T-cell (primary cell): ENCODE measurements at regions not wholly inside any gene's neighbourhood (a gene's known extent, or its start where the extent isn't known, plus 50 kb on each side); places are given as distances from the start of the nearest gene placed in this dataset.

Experiments
- ATAC-seq, 4 experiments: fragments of 200-7000 bp in 3 of 4; fragments of 150-1000 bp in 1 of 4; cut with Tn5 transposase; replicated peaks in 1 of 4; 1 replicate in 3 of 4; 2 replicates in 1 of 4; pipeline ENCODE4 v1.10.0; 2021; ENCODE audit warnings: moderate library complexity in 3 of 4, mild to moderate bottlenecking in 2 of 4, moderate number of reproducible peaks in 1 of 4
- CTCF ChIA-PET, 2 donors: fragments of 300-600 bp; sonication (Branson Sonifier 250); formaldehyde crosslinking; loops; one replicate each; lab custom pipeline; 2022; ENCODE audit warnings: antibody characterized with exemption in 2 of 2; lab: Charles Lee
- POLR2A ChIA-PET, 2 donors: fragments of 300-600 bp; sonication (Branson Sonifier 250); formaldehyde crosslinking; loops; one replicate each; lab custom pipeline; 2022; ENCODE audit warnings: antibody characterized with exemption in 2 of 2; lab: Charles Lee
- DNase-seq, 35 experiments: peaks; one replicate each; pipeline versions ENCODE4 v3.0.0 to v3.0.0-alpha.2; 2013 to 2023
- H3K27ac ChIP-seq: one replicate; pipeline ENCODE4 v1.5.1; 2013; ENCODE audit warnings: low read length
- H3K27me3 ChIP-seq, 2 experiments: replicated peaks in 1 of 2; 1 replicate in 1 of 2; 2 replicates in 1 of 2; pipeline versions ENCODE4 v1.6.1 to v1.7.0; 2013; ENCODE audit warnings: low read length in 1 of 2, mixed read lengths in 1 of 2; ENCODE audit not compliant: control insufficient read depth in 2 of 2, insufficient read depth in 2 of 2; ENCODE audit errors: extremely low read depth in 1 of 2
- H3K36me3 ChIP-seq, 2 donors: 1 replicate in 1 of 2; 2 replicates in 1 of 2; pipeline versions ENCODE4 v1.6.1 to v1.7.0; 2013; ENCODE audit warnings: low read length in 1 of 2; ENCODE audit not compliant: control insufficient read depth in 2 of 2, insufficient read depth in 1 of 2; ENCODE audit errors: extremely low read depth in 1 of 2
- H3K4me1 ChIP-seq, 2 experiments: 1 replicate in 1 of 2; 2 replicates in 1 of 2; pipeline versions ENCODE4 v1.6.1 to v1.7.0; 2013; ENCODE audit warnings: low read length in 2 of 2, mixed read lengths in 1 of 2; ENCODE audit not compliant: insufficient read depth in 2 of 2, control insufficient read depth in 1 of 2; ENCODE audit errors: extremely low read depth in 1 of 2
- H3K4me3 ChIP-seq, 2 donors: 1 replicate in 1 of 2; 2 replicates in 1 of 2; pipeline versions ENCODE4 v1.5.1 to v1.7.0; 2013; ENCODE audit warnings: mild to moderate bottlenecking in 2 of 2, low read length in 1 of 2, moderate library complexity in 1 of 2; ENCODE audit not compliant: control insufficient read depth in 1 of 2; ENCODE audit errors: extremely low read depth in 1 of 2
- H3K9me3 ChIP-seq: 2 replicates; pipeline ENCODE4 v1.7.0; 2013
- H3K27ac Mint-ChIP-seq, 2 donors: one replicate each; pipeline ENCODE4 v1.8.0; 2020 to 2021; ENCODE audit warnings: mild to moderate bottlenecking in 2 of 2, mixed read lengths in 2 of 2
- H3K27me3 Mint-ChIP-seq, 2 donors: one replicate each; pipeline ENCODE4 v1.8.0; 2021 to 2022; ENCODE audit warnings: mixed read lengths in 2 of 2
- H3K36me3 Mint-ChIP-seq: one replicate; pipeline ENCODE4 v1.8.0; 2021; ENCODE audit warnings: mixed read lengths
- H3K4me1 Mint-ChIP-seq, 3 donors: one replicate each; pipeline ENCODE4 v1.8.0; 2020 to 2022; ENCODE audit warnings: mixed read lengths in 3 of 3, mild to moderate bottlenecking in 1 of 3
- H3K4me3 Mint-ChIP-seq, 3 donors: one replicate each; pipeline ENCODE4 v1.8.0; 2020 to 2022; ENCODE audit warnings: mild to moderate bottlenecking in 3 of 3, mixed read lengths in 3 of 3, moderate library complexity in 3 of 3
- H3K9me3 Mint-ChIP-seq, 3 donors: one replicate each; pipeline ENCODE4 v1.8.0; 2020 to 2022; ENCODE audit warnings: mixed read lengths in 3 of 3
- WGBS: methylation state at CpG from one replicate; pipeline ENCODE4 v1.1.5; 2013; ENCODE audit warnings: missing lambda C conversion rate; ENCODE audit not compliant: insufficient coverage; 5-methylcytosine and 5-hydroxymethylcytosine counted together

DNA sequence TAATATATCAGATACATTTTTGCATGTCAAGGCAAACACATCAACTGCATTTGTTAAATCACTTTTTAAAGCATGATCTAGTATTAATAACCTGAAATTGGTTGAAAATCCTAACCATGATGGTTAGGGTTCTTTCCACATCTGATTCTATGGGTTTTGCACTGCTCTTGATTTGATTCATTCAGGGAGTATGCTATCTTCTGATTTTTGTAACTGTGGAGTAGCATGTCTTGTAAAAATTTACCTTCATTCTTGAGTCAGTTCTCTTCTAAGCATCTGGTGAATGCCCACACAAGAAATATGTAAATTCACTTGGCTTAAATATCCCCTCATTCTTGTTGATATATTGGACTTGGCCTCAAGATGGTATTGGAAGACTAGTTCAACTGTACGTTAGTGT is 178.7 kb downstream of the KLF6 start:
- Histone ChIP-seq H3K36me3 (no peaks in the 10 kb centered on the region), H3K4me1 (no peaks in the 10 kb centered on the region), H3K27ac (no peak overlapping the region), H3K9me3 (no peaks in the 10 kb centered on the region), H3K4me3 (no peak overlapping the region), H3K27me3 (no peaks in the 10 kb centered on the region)
- no peak overlapping the region for H3K4me3 Mint-ChIP-seq
- no peak overlapping the region for H3K27ac Mint-ChIP-seq
- H3K9me3 Mint-ChIP-seq = peaks cover 22 to 46% (median 38%) of the 10 kb centered on the region in 3 donors
- DNase-seq (no peak), ATAC-seq (no peak)
- H3K4me1 Mint-ChIP-seq = no peaks in the 10 kb centered on the region
- peaks cover 14% of the 10 kb centered on the region for H3K36me3 Mint-ChIP-seq
- no CpG with 5 or more reads among the region's 1 CpG for WGBS
- CTCF ChIA-PET = no interaction called here
- POLR2A ChIA-PET = no interaction called here
- H3K27me3 Mint-ChIP-seq = peaks cover 2 to 4% of the 10 kb centered on the region in 2 donors

DNA sequence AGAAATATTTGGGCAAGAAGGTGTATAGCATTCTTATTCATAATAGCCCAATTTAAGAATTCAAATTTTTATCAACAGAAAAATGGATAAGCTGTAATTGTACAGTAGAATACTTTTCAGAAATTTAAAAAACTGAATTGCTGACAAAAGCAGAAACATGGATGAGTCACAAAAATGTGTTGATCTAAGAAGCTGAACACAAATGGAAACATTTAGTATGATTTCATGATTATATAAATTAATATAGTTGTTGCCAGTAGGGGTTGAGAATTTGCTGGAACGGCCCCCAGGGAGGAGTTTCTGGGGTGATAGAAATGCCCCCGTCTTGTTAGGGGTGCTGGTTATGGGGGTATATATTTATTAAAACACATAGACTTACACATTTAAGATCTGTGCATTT is 179.1 kb downstream of the KLF6 start:
- Mint-ChIP-seq H3K4me3 (no peak overlapping the region), H3K27ac (no peak overlapping the region), H3K4me1 (no peaks in the 10 kb centered on the region), H3K9me3 (peaks cover 22 to 42% (median 38%) of the 10 kb centered on the region in 3 donors), H3K36me3 (peaks cover 14% of the 10 kb centered on the region), H3K27me3 (peaks cover 2 to 4% of the 10 kb centered on the region in 2 donors)
- H3K27ac ChIP-seq = no peak overlapping the region
- no peak for ATAC-seq
- H3K36me3 ChIP-seq = no peaks in the 10 kb centered on the region
- ChIA-PET CTCF (no interaction called here), POLR2A (interaction anchor here in 1 of 2 donors (0.6 kb wide), 1 partner anchor 434 kb away, joined by 5 read pairs; no protein-coding TSS in a partner anchor)
- DNase-seq = no peak
- no peaks in the 10 kb centered on the region for H3K4me1 ChIP-seq
- no peaks in the 10 kb centered on the region for H3K27me3 ChIP-seq
- no peaks in the 10 kb centered on the region for H3K9me3 ChIP-seq
- no CpG with 5 or more reads among the region's 2 CpGs for WGBS
- no peak overlapping the region for H3K4me3 ChIP-seq

- H3K9me3 Mint-ChIP-seq = no peaks in the 10 kb centered on the region
- Histone ChIP-seq H3K27me3 (peaks cover 0 to 3% of the 10 kb centered on the region in 2 experiments), H3K4me3 (no peak overlapping the region), H3K27ac (no peak overlapping the region), H3K36me3 (no peaks in the 10 kb centered on the region), H3K9me3 (no peaks in the 10 kb centered on the region), H3K4me1 (no peaks in the 10 kb centered on the region)
- H3K36me3 Mint-ChIP-seq = no peaks in the 10 kb centered on the region
- ChIA-PET CTCF (no interaction called here), POLR2A (no interaction called here)
- ATAC-seq = no peak
- no peaks in the 10 kb centered on the region for H3K4me1 Mint-ChIP-seq
- DNase-seq = no peak
- peaks cover under 1 to 17% of the 10 kb centered on the region in 2 donors for H3K27me3 Mint-ChIP-seq
- WGBS = 89% methylated on average over 4 of the region's 9 CpGs
- H3K27ac Mint-ChIP-seq = no peak overlapping the region
- H3K4me3 Mint-ChIP-seq = no peak overlapping the region
Measured at GRCh38 chr10:3595736-3596135, 189.3 kb downstream of the KLF6 start.

DNA sequence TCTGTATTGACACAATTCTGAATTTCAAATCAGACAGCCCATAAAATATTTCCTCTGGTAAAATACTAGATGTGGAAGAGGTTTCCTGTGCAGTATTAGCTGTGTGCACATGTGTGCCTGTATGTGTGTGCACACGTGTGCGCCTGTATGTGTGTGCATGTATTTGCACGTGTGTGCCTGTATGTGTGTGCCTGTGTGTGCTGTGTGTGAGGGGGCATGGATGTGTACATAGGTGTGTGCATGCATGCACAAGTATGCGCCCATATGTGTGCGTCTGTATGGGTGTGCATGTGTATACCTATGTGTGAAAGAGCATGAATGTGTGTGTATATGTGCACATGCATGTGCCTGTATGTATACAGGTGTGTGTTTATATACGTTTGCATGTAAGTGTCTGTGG is 191.4 kb downstream of the KLF6 start:
- CTCF ChIA-PET = no interaction called here
- Mint-ChIP-seq H3K4me1 (no peaks in the 10 kb centered on the region), H3K4me3 (no peak overlapping the region), H3K27ac (no peak overlapping the region), H3K27me3 (peaks cover 4 to 20% of the 10 kb centered on the region in 2 donors), H3K36me3 (no peaks in the 10 kb centered on the region), H3K9me3 (no peaks in the 10 kb centered on the region)
- Histone ChIP-seq H3K36me3 (no peaks in the 10 kb centered on the region), H3K4me3 (no peak overlapping the region), H3K27me3 (peaks cover 0 to 3% of the 10 kb centered on the region in 2 experiments), H3K9me3 (no peaks in the 10 kb centered on the region), H3K27ac (no peak overlapping the region), H3K4me1 (no peaks in the 10 kb centered on the region)
- ATAC-seq = no peak
- 88% methylated on average over 6 of the region's 6 CpGs for WGBS
- POLR2A ChIA-PET = no interaction called here
- no peak for DNase-seq

GRCh38 chr10:3592424-3592823 is 192.6 kb downstream of the KLF6 start:
- DNase-seq (no peak), ATAC-seq (no peak)
- Mint-ChIP-seq H3K4me3 (no peak overlapping the region), H3K36me3 (no peaks in the 10 kb centered on the region), H3K9me3 (no peaks in the 10 kb centered on the region), H3K27me3 (peaks cover 4 to 18% of the 10 kb centered on the region in 2 donors), H3K27ac (no peak overlapping the region), H3K4me1 (no peaks in the 10 kb centered on the region)
- Histone ChIP-seq H3K9me3 (no peaks in the 10 kb centered on the region), H3K4me1 (no peaks in the 10 kb centered on the region), H3K4me3 (no peak overlapping the region), H3K27me3 (peaks cover 0 to 3% of the 10 kb centered on the region in 2 experiments), H3K36me3 (no peaks in the 10 kb centered on the region), H3K27ac (no peak overlapping the region)
- ChIA-PET CTCF (no interaction called here), POLR2A (no interaction called here)
- WGBS = 89% methylated on average over 3 of the region's 7 CpGs

DNA sequence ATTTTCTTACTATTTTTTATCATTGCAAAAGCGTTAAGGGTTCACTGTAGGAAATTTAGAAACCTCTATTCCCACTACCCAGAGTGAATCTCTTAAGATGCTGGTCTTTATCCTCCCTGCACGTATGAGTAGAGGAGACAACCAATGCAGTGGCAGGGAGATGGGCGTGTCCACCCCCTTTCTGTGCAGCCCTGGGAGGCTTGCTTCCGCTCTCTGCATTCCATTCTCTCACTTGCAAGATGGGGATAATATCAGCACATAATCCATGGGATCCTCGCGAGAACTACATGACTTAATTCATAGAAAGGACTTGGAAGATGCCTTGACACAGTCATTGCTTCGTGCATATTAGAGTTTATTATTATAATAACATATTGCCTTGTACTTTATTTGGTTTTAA is 196.2 kb downstream of the KLF6 start:
- ChIA-PET POLR2A (no interaction called here), CTCF (no interaction called here)
- ATAC-seq (no peak), DNase-seq (no peak)
- H3K27ac Mint-ChIP-seq = no peak overlapping the region
- Histone ChIP-seq H3K27me3 (no peaks in the 10 kb centered on the region), H3K4me1 (no peaks in the 10 kb centered on the region), H3K27ac (no peak overlapping the region), H3K36me3 (no peaks in the 10 kb centered on the region), H3K9me3 (no peaks in the 10 kb centered on the region), H3K4me3 (no peak overlapping the region)
- H3K27me3 Mint-ChIP-seq = peaks cover 8% of the 10 kb centered on the region in 2 donors
- no peak overlapping the region for H3K4me3 Mint-ChIP-seq
- 93% methylated on average over 2 of the region's 7 CpGs for WGBS
- no peaks in the 10 kb centered on the region for H3K4me1 Mint-ChIP-seq
- no peaks in the 10 kb centered on the region for H3K36me3 Mint-ChIP-seq
- no peaks in the 10 kb centered on the region for H3K9me3 Mint-ChIP-seq

DNA sequence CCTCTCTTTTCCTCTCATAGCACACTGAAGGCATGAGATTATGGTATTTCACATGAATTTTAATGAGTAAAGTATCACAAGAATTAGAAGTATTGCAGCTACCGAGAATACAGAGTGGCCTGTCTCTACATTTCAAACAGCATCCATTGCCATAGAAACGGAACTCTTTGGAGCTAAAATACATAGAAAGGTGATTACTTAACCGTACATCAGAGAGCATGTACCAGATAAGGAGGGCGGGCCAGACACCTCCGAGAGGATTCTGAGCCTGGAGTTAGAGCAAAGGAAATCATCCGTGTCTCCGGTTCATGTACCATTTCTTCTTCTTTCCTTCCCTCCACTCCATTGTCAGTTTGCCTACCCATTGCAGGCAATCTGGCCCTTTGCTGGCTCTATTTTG is 196.7 kb downstream of the KLF6 start:
- H3K4me1 Mint-ChIP-seq = no peaks in the 10 kb centered on the region
- Histone ChIP-seq H3K4me1 (no peaks in the 10 kb centered on the region), H3K27ac (no peak overlapping the region), H3K4me3 (no peak overlapping the region), H3K27me3 (no peaks in the 10 kb centered on the region), H3K9me3 (no peaks in the 10 kb centered on the region), H3K36me3 (no peaks in the 10 kb centered on the region)
- WGBS = 86% methylated on average over 4 of the region's 7 CpGs
- no peak overlapping the region for H3K4me3 Mint-ChIP-seq
- H3K36me3 Mint-ChIP-seq = no peaks in the 10 kb centered on the region
- ATAC-seq = no peak
- peaks cover 8% of the 10 kb centered on the region in 2 donors for H3K27me3 Mint-ChIP-seq
- no peak for DNase-seq
- POLR2A ChIA-PET = no interaction called here
- CTCF ChIA-PET = no interaction called here
- H3K27ac Mint-ChIP-seq = no peak overlapping the region
- H3K9me3 Mint-ChIP-seq = no peaks in the 10 kb centered on the region
